Fibroblast of lung (primary cell): ENCODE measurements at regions not wholly inside any gene's neighbourhood (a gene's known extent, or its start where the extent isn't known, plus 50 kb on each side); places are given as distances from the start of the nearest gene placed in this dataset.

ENCODE experiments used
- DNase-seq, 2 donors: peaks; one replicate each; pipeline versions ENCODE4 v3.0.0 to v3.0.0-alpha.2; 2010; ENCODE audit warnings: low read depth in 2 of 2
- H2AFZ ChIP-seq: 2 replicates; pipeline ENCODE4 v1.5.1; 2012; ENCODE audit warnings: low read length, control low read depth, inconsistent platforms
- H3K27ac ChIP-seq: 2 replicates; pipeline ENCODE4 v1.5.1; 2011; ENCODE audit warnings: low read length, control low read depth; ENCODE audit not compliant: insufficient read depth
- H3K27me3 ChIP-seq: 2 replicates; pipeline ENCODE4 v1.5.1; 2011; ENCODE audit warnings: mild to moderate bottlenecking, low read length; ENCODE audit not compliant: control insufficient read depth, insufficient read depth
- H3K36me3 ChIP-seq: 2 replicates; pipeline ENCODE4 v1.5.1; 2011; ENCODE audit warnings: low read length; ENCODE audit not compliant: control insufficient read depth, insufficient read depth
- H3K4me1 ChIP-seq: 2 replicates; pipeline ENCODE4 v1.5.1; 2011; ENCODE audit warnings: low read length; ENCODE audit not compliant: control insufficient read depth, insufficient read depth; ENCODE audit errors: extremely low read depth
- H3K4me2 ChIP-seq: 2 replicates; pipeline ENCODE4 v1.5.1; 2011; ENCODE audit warnings: low read length, control low read depth; ENCODE audit not compliant: insufficient read depth; ENCODE audit errors: extremely low read depth
- H3K4me3 ChIP-seq, 4 experiments: fragments of 200-600 bp in 1 of 4; sonication (generic) in 1 of 4; replicated peaks in 1 of 4; 2 replicates each; pipeline ENCODE4 v1.5.1; 2011 to 2016; ENCODE audit warnings: low read length in 4 of 4, low read depth in 3 of 4, mild to moderate bottlenecking in 3 of 4, control low read depth in 2 of 4, inconsistent platforms in 1 of 4, mixed read lengths in 1 of 4; ENCODE audit not compliant: insufficient read depth in 1 of 4; ENCODE audit errors: control extremely low read depth in 1 of 4
- H3K79me2 ChIP-seq: 2 replicates; pipeline ENCODE4 v1.5.1; 2012; ENCODE audit warnings: mild to moderate bottlenecking, low read length, inconsistent platforms; ENCODE audit not compliant: control insufficient read depth, insufficient read depth
- H3K9ac ChIP-seq: 2 replicates; pipeline ENCODE4 v1.5.1; 2011; ENCODE audit warnings: mild to moderate bottlenecking, low read length, control low read depth; ENCODE audit not compliant: insufficient read depth
- H3K9me3 ChIP-seq: 2 replicates; pipeline ENCODE4 v1.5.1; 2012; ENCODE audit warnings: low read depth, low read length; ENCODE audit not compliant: control insufficient read depth, insufficient read depth
- H4K20me1 ChIP-seq: 2 replicates; pipeline ENCODE4 v1.5.1; 2011; ENCODE audit warnings: low read length; ENCODE audit not compliant: control insufficient read depth, insufficient read depth; ENCODE audit errors: extremely low read depth
- CTCF ChIP-seq, 2 donors: IDR thresholded peaks in 1 of 2; conservative IDR thresholded peaks in 1 of 2; 1 replicate in 1 of 2; 2 replicates in 1 of 2; pipeline ENCODE4 v1.5.1; 2011 to 2012; ENCODE audit warnings: low read length in 2 of 2, control low read depth in 1 of 2, inconsistent platforms in 1 of 2, low read depth in 1 of 2, mild to moderate bottlenecking in 1 of 2
- EZH2 ChIP-seq: IDR thresholded peaks from 2 replicates; pipeline ENCODE4 v1.5.1; 2012; ENCODE audit warnings: low read length, control low read depth, mild to moderate bottlenecking; ENCODE audit errors: missing control alignments

- no peak overlapping the region for H3K4me3 ChIP-seq
- no peak for TF ChIP-seq CTCF (conservative IDR thresholded peaks at IDR 0.05 in 1 of 2, IDR thresholded peaks at IDR 0.05 in 1 of 2; ENCODE audit: low read depth in 1 of 2, low read length in 2 of 2)
- TF ChIP-seq EZH2 = no peak
- no peaks in the 10 kb centered on the region for H3K4me1 ChIP-seq
- H2AFZ ChIP-seq = no peak overlapping the region
- H3K27me3 ChIP-seq = no peaks in the 10 kb centered on the region
- no peak overlapping the region for H3K27ac ChIP-seq
- H3K9me3 ChIP-seq = no peaks in the 10 kb centered on the region
- H4K20me1 ChIP-seq = no peaks in the 10 kb centered on the region
- no peak overlapping the region for H3K9ac ChIP-seq
- DNase-seq = no peak
- H3K36me3 ChIP-seq = no peaks in the 10 kb centered on the region
- no peak overlapping the region for H3K4me2 ChIP-seq
- H3K79me2 ChIP-seq = no peaks in the 10 kb centered on the region
Measured at GRCh38 chr12:126481688-126482087, 1416.5 kb downstream of the AACS start.

GRCh38 chr12:126482238-126482889, 1417.1 kb downstream of the AACS start:
- no peaks in the 10 kb centered on the region for H3K4me1 ChIP-seq
- no peaks in the 10 kb centered on the region for H3K27me3 ChIP-seq
- no peaks in the 10 kb centered on the region for H3K79me2 ChIP-seq
- no peak overlapping the region for H3K9ac ChIP-seq
- H3K9me3 ChIP-seq = no peaks in the 10 kb centered on the region
- DNase-seq = peak in 1 of 2 donors; percentile 13
- no peak overlapping the region for H3K4me3 ChIP-seq
- H3K27ac ChIP-seq = no peak overlapping the region
- TF ChIP-seq CTCF (conservative IDR thresholded peaks at IDR 0.05 in 1 of 2, IDR thresholded peaks at IDR 0.05 in 1 of 2; ENCODE audit: low read depth in 1 of 2, low read length in 2 of 2) (no peak), EZH2 (no peak)
- H2AFZ ChIP-seq = no peak overlapping the region
- no peaks in the 10 kb centered on the region for H4K20me1 ChIP-seq
- H3K36me3 ChIP-seq = no peaks in the 10 kb centered on the region
- H3K4me2 ChIP-seq = no peak overlapping the region

- Histone ChIP-seq H3K36me3 (no peaks in the 10 kb centered on the region), H3K4me1 (no peaks in the 10 kb centered on the region), H3K9me3 (no peaks in the 10 kb centered on the region), H3K27ac (no peak overlapping the region), H3K4me3 (no peak overlapping the region), H3K4me2 (no peak overlapping the region), H3K27me3 (no peaks in the 10 kb centered on the region), H3K9ac (no peak overlapping the region), H2AFZ (no peak overlapping the region), H4K20me1 (no peaks in the 10 kb centered on the region), H3K79me2 (no peaks in the 10 kb centered on the region)
- TF ChIP-seq CTCF (conservative IDR thresholded peaks at IDR 0.05 in 1 of 2, IDR thresholded peaks at IDR 0.05 in 1 of 2; ENCODE audit: low read depth in 1 of 2, low read length in 2 of 2) (no peak), EZH2 (no peak)
- DNase-seq = peak; percentile 26 to 90
Measured at GRCh38 chr12:126483145-126484068, 1418.2 kb downstream of the AACS start.
